OCI-LY7 (cell line): ENCODE measurements at regions not wholly inside any gene's neighbourhood (a gene's known extent, or its start where the extent isn't known, plus 50 kb on each side); places are given as distances from the start of the nearest gene placed in this dataset.

ENCODE experiments used
- EZH2phosphoT487 ChIP-seq: fragments of 200-600 bp; sonication (generic); IDR thresholded peaks from 2 replicates; pipeline ENCODE4 v1.6.1; 2018; ENCODE audit warnings: low read depth, borderline replicate concordance, mild to moderate bottlenecking, mixed run types, antibody characterized with exemption, low read length, moderate library complexity, mixed read lengths
- TF ChIP-seq, protein P1 (sequence below): fragments of 200-600 bp; sonication (generic); conservative IDR thresholded peaks from 2 replicates; pipeline ENCODE4 v1.5.1; 2014; ENCODE audit warnings: mild to moderate bottlenecking, antibody characterized with exemption, low read length, moderate library complexity, mixed read lengths

- TF ChIP-seq EZH2phosphoT487, result no peak
- TF ChIP-seq, protein P1, sequence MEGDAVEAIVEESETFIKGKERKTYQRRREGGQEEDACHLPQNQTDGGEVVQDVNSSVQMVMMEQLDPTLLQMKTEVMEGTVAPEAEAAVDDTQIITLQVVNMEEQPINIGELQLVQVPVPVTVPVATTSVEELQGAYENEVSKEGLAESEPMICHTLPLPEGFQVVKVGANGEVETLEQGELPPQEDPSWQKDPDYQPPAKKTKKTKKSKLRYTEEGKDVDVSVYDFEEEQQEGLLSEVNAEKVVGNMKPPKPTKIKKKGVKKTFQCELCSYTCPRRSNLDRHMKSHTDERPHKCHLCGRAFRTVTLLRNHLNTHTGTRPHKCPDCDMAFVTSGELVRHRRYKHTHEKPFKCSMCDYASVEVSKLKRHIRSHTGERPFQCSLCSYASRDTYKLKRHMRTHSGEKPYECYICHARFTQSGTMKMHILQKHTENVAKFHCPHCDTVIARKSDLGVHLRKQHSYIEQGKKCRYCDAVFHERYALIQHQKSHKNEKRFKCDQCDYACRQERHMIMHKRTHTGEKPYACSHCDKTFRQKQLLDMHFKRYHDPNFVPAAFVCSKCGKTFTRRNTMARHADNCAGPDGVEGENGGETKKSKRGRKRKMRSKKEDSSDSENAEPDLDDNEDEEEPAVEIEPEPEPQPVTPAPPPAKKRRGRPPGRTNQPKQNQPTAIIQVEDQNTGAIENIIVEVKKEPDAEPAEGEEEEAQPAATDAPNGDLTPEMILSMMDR, result no peak
These were observed 200.0 kb downstream of the MANEA start for GRCh38 chr6:95777338-95777737.
